Activated CD4-positive, alpha-beta T cell treated with anti-CD3 and anti-CD28 coated beads for 1 hour (primary cell): ENCODE measurements at regions not wholly inside any gene's neighbourhood (a gene's known extent, or its start where the extent isn't known, plus 50 kb on each side); places are given as distances from the start of the nearest gene placed in this dataset.
"Not testable (repeated sequence)": the region's sequence is repeated elsewhere in the genome, so short reads cannot be mapped to it uniquely, and the experiment has no call there.

Source experiments
- DNase-seq: peaks from one replicate; pipeline ENCODE4 v3.0.0-alpha.2; 2020

DNA sequence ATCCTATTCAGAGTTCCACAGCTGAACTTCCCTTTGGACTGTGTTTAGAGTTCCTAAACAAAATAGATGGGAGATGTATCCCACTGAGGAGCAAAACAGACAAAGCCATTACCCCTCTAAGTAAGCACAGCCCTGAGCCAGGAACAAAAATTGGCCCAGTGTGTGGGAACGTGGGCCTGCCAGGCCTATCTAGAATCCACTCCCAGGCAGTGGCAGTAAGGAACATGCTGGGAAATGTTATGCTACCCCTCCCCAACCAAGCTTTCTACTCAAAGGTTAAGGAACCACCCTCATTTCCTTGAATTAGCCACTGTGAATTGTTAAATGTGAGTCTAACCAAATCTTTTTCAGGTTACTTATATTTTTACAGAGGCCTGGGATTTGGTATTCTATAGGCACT lies 405.1 kb upstream of the PTGER4 start:
- no peak for DNase-seq

DNA sequence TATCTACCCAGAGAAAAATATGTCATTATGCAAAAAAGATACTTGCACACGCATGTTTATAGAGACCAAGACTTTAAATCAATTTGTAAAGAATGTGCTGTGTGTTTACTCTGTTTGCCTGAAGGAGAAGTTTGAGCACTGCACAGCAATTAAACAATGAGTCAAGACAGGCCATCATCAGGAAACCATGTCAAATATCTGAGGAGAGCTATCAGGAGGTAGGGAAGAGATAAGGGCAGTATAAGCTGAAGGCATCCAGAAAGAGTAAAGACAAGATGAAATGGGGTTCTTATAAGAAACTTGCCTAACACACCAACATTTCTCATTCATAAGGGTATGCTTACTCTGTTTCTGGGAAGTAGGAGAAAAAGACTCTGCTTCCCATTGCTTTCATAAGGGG lies 405.8 kb upstream of the PTGER4 start:
- no peak for DNase-seq

- no peak for DNase-seq
Measured at GRCh38 chr5:40271476-40271875, 408.2 kb upstream of the PTGER4 start.

DNA sequence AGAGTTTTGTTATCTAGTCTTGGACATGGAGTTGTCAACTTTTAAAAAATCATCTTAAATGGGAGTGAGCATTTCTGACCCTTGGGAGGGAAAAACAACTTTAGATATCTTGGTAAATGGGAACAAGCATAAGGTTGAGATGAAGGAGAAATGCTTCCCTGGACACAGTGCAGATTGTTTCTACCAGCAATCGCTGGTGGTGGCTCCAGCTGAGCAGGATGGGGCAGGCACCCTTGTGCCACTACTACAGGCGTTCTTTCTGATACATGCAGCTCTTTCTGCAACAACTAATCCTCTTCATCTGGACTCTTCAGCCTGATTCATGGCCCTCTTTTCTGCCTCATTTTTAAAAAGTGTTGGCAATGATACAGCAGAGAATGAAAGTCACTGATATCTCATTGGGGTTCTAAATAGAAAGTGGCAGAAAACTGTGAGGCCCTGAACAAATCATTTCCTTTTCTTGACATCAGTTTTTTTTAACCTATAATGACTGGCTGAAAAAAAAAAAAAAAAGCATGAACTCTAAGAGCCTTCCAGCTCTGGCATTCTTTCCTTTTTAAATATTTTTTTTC lies 409.4 kb upstream of the PTGER4 start:
- no peak for DNase-seq

- DNase-seq, result no peak
Measured at GRCh38 chr5:40268088-40268487, 411.6 kb upstream of the PTGER4 start.

GRCh38 chr5:40266952-40267351 lies 412.8 kb upstream of the PTGER4 start:
- DNase-seq, result no peak

GRCh38 chr5:40261984-40262383 lies 417.7 kb upstream of the PTGER4 start:
- no peak for DNase-seq

DNA sequence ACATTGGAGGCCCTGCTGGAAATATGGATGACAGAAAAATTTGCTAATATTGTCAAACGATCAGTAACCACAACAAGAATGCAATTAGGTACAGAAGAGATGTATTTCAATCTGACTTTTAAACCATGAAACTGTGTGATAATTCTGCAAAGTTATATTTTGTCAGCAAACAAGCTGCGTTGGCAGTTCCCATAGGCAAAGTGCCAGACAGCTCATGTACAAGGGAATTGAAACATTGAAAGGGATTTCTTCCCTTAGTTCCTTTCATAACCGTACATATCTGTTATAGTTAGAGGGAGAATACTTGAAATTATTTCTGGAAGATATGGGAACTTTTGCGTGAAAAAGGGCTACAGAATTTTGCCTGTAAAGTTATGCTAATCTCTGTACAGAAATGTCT lies 419.4 kb upstream of the PTGER4 start:
- DNase-seq, result no peak

- DNase-seq, result no peak
Measured at GRCh38 chr5:40258222-40258621, 421.5 kb upstream of the PTGER4 start.

- no peak for DNase-seq
Measured at GRCh38 chr5:40240671-40241070, 439.0 kb upstream of the PTGER4 start.

DNA sequence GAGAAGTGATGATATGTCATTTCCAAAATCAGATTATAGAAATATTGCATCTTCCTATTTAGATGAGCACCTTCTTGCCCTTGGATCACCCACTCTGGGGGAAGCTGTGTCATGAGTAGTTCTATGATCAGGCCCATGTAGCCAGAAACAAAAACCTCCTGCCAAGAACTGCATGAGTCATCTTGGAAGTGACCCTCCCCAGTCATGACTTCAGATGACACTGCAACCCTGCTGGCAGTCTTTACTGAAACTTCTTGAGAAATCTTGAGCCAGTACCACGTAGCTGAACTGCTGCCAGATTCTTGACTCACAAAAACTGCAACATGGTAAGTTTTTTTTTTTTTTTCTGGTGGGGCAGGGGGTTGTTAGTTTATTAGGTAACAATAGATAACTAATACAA lies 439.6 kb upstream of the PTGER4 start:
- DNase-seq, result no peak

GRCh38 chr5:40238066-40238745 lies 441.5 kb upstream of the PTGER4 start:
- no peak for DNase-seq

GRCh38 chr5:40235471-40236400 lies 444.0 kb upstream of the PTGER4 start:
- DNase-seq, result no peak

GRCh38 chr5:40233268-40233667 lies 446.4 kb upstream of the PTGER4 start:
- DNase-seq, result no peak

DNA sequence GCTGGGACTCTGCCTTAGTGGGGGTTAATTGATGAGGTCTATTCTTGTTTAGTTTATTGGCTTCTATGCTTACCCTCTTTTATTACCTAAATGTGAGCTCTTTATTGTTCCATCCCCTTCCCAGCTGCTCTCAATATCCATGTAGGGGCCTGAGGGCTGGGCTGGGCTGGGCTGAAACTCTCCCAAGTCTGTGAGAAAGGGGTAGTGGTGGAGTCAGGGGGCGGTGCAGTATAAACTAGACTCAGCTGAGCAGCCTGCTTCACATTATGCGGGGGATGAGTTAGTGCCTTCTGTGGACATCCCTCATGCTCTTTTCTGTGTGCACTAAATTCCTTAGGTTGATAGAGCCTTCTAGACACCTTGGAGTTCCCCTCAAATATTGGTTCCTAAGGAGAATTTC lies 451.8 kb upstream of the PTGER4 start:
- no peak for DNase-seq

- DNase-seq, result no peak
Measured at GRCh38 chr5:40227366-40227765, 452.3 kb upstream of the PTGER4 start.

DNA sequence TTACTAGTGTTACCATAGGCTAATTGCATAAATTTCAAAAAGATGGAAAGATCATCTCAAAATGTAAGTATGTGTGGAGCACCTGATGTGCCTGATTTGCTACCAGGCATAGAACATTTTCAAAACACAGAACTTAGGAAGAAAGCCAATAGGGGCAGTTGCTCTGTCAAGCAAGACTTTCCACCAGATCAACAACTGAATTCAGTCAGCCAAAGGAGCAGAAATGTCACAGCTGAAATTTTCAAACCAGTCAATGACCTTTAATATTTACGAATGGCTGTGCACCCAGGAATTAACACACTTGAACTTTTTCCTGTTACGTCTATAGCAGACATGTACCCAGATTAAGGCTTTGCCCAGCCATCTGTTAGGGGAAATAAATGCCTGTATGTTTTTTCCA lies 452.8 kb upstream of the PTGER4 start:
- no peak for DNase-seq

- DNase-seq, result not testable (repeated sequence)
Measured at GRCh38 chr5:40225147-40225546, 454.6 kb upstream of the PTGER4 start.

DNA sequence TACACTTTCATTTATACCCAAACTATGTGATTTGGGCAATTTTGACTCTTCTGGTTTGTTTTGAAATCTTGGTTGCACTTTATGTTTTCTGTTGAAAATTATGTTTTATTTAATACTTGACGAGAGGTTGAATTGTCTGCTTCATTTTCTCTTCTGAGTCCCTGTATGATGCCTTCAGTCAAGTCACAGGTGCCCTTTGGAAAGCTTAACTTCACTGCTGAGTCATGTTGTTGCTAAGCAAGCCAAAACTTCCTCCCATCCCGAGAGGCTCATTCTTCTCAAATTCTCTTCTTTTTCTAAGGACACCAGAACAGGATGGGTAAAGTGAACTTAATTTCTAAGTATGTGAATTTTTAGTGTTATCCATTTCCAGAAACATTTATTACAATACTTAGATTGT lies 455.3 kb upstream of the PTGER4 start:
- DNase-seq, result no peak

GRCh38 chr5:40223884-40224402 lies 455.8 kb upstream of the PTGER4 start:
- no peak for DNase-seq

DNA sequence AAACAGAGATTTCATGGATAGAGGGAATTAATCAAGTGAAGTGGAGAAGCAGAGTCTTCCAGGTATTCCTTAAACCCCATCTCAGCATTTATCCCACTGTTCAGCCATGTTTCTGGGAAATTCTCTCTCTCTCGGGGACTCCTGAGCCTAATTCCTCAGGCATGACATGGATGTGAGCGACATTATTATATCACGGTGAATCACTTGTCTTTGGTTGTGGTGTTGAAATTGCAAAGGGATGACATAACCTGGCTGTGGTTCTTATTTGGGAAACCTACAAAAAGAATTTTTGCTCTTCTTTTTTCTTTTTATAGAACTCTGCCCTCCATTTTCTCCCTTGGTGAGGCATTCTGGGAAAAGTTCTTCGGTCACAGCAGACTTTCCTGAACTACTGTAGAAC lies 457.9 kb upstream of the PTGER4 start:
- DNase-seq, result no peak

- no peak for DNase-seq
Measured at GRCh38 chr5:40221255-40221654, 458.5 kb upstream of the PTGER4 start.

GRCh38 chr5:40220260-40220659 lies 459.5 kb upstream of the PTGER4 start:
- no peak for DNase-seq

GRCh38 chr5:40217553-40217952 lies 462.2 kb upstream of the PTGER4 start:
- DNase-seq, result no peak
